Prostate gland (tissue), 2 donors: ENCODE measurements at regions not wholly inside any gene's neighbourhood (a gene's known extent, or its start where the extent isn't known, plus 50 kb on each side); places are given as distances from the start of the nearest gene placed in this dataset.

Experiments
- POLR2A ChIP-seq: fragments of 450-650 bp; IDR thresholded peaks from one replicate; pipeline ENCODE4 v1.6.1; 2016; ENCODE audit warnings: antibody characterized with exemption, mild to moderate bottlenecking
- TF ChIP-seq, protein P1 (sequence below), 4 experiments: fragments of 200-600 bp in 2 of 4; fragments of 450-650 bp in 2 of 4; sonication (generic) in 2 of 4; IDR thresholded peaks; 1 replicate in 3 of 4; 2 replicates in 1 of 4; pipeline ENCODE4 v1.5.1; 2016 to 2019; ENCODE audit warnings: antibody characterized with exemption in 4 of 4, mild to moderate bottlenecking in 2 of 4, moderate library complexity in 2 of 4

DNA sequence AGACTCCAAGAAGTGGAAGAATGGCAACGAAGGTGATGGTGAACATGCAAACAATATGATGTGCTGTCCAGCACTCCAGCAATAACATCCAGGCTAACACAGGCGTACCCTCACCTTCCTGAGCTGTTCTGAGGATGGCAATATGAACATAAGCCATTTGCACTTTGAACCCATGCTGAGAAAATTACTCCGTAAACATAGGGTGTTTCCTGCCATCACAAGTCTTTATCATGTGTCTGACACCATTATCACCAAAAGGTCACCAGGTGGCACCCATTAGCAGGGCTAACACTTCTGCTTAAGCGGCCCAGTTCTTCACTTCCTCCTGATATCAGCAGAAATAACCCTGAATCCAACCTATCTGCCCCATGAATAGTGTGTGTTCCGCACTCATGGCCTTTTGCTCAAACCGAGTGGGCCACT lies 482.8 kb downstream of the MED13L start:
- TF ChIP-seq, protein P1, sequence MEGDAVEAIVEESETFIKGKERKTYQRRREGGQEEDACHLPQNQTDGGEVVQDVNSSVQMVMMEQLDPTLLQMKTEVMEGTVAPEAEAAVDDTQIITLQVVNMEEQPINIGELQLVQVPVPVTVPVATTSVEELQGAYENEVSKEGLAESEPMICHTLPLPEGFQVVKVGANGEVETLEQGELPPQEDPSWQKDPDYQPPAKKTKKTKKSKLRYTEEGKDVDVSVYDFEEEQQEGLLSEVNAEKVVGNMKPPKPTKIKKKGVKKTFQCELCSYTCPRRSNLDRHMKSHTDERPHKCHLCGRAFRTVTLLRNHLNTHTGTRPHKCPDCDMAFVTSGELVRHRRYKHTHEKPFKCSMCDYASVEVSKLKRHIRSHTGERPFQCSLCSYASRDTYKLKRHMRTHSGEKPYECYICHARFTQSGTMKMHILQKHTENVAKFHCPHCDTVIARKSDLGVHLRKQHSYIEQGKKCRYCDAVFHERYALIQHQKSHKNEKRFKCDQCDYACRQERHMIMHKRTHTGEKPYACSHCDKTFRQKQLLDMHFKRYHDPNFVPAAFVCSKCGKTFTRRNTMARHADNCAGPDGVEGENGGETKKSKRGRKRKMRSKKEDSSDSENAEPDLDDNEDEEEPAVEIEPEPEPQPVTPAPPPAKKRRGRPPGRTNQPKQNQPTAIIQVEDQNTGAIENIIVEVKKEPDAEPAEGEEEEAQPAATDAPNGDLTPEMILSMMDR (IDR thresholded peaks at IDR 0.05) = peak in 1 of 4 experiments; percentile 28
- TF ChIP-seq POLR2A = no peak
